ENCODE measurements at regions not wholly inside any gene's neighbourhood (a gene's known extent, or its start where the extent isn't known, plus 50 kb on each side); places are given as distances from the start of the nearest gene placed in this dataset.

GRCh38 chr13:83825676-83826075 is 56.6 kb downstream of the SLITRK1 start:
- Histone ChIP-seq H3K9me3 (no peaks in the 10 kb centered on the region), H3K36me3 (no peaks in the 10 kb centered on the region), H3K4me1 (no peaks in the 10 kb centered on the region), H3K4me3 (no peak overlapping the region), H3K27me3 (no peaks in the 10 kb centered on the region), H3K27ac (no peak overlapping the region)
- DNase-seq (ENCODE audit: low spot score), result no peak
- no peak for TF ChIP-seq CTCF (IDR thresholded peaks at IDR 0.05)

- H3K27me3 ChIP-seq, result no peaks in the 10 kb centered on the region
- H3K4me3 ChIP-seq, result no peak overlapping the region
- H3K9me3 ChIP-seq, result no peaks in the 10 kb centered on the region
- no peak overlapping the region for H3K27ac ChIP-seq
- no peak for DNase-seq (ENCODE audit: low spot score)
- no peak for TF ChIP-seq CTCF (IDR thresholded peaks at IDR 0.05)
- H3K4me1 ChIP-seq, result no peaks in the 10 kb centered on the region
- no peaks in the 10 kb centered on the region for H3K36me3 ChIP-seq
These were observed 57.7 kb downstream of the SLITRK1 start for GRCh38 chr13:83824560-83824959.

- Histone ChIP-seq H3K36me3 (no peaks in the 10 kb centered on the region), H3K27ac (no peak overlapping the region), H3K4me1 (no peaks in the 10 kb centered on the region), H3K27me3 (no peaks in the 10 kb centered on the region), H3K9me3 (no peaks in the 10 kb centered on the region), H3K4me3 (no peak overlapping the region)
- TF ChIP-seq CTCF (IDR thresholded peaks at IDR 0.05), result no peak
- DNase-seq (ENCODE audit: low spot score), result no peak
These were observed 58.2 kb downstream of the SLITRK1 start for GRCh38 chr13:83824120-83824519.

- no peaks in the 10 kb centered on the region for H3K4me1 ChIP-seq
- no peak for TF ChIP-seq CTCF (IDR thresholded peaks at IDR 0.05)
These were observed 62.7 kb downstream of the SLITRK1 start for GRCh38 chr13:83819611-83820010.

GRCh38 chr13:83819156-83819555 is 63.1 kb downstream of the SLITRK1 start:
- Histone ChIP-seq H3K27me3 (no peaks in the 10 kb centered on the region), H3K4me3 (no peak overlapping the region), H3K27ac (no peak overlapping the region), H3K9me3 (peaks cover 0 to 5% of the 10 kb centered on the region in 2 donors), H3K36me3 (no peaks in the 10 kb centered on the region), H3K4me1 (no peaks in the 10 kb centered on the region)
- TF ChIP-seq CTCF (IDR thresholded peaks at IDR 0.05), result no peak
- no peak for DNase-seq (ENCODE audit: low spot score)

More at GRCh38 chr13:83819611-83820010, 62.7 kb downstream of the SLITRK1 start:
- no peak for DNase-seq (ENCODE audit: low spot score)
- no peak overlapping the region for H3K27ac ChIP-seq
- H3K4me3 ChIP-seq, result no peak overlapping the region
- H3K9me3 ChIP-seq, result peaks cover 0 to 5% of the 10 kb centered on the region in 2 donors
- H3K36me3 ChIP-seq, result no peaks in the 10 kb centered on the region
- no peaks in the 10 kb centered on the region for H3K27me3 ChIP-seq

- DNase-seq (ENCODE audit: low spot score), result no peak
- no peaks in the 10 kb centered on the region for H3K27me3 ChIP-seq
- H3K27ac ChIP-seq, result no peak overlapping the region
- H3K36me3 ChIP-seq, result no peaks in the 10 kb centered on the region
- no peak overlapping the region for H3K4me3 ChIP-seq
- H3K9me3 ChIP-seq, result peaks cover 0 to 5% of the 10 kb centered on the region in 2 donors
- H3K4me1 ChIP-seq, result no peaks in the 10 kb centered on the region
- no peak for TF ChIP-seq CTCF (IDR thresholded peaks at IDR 0.05)
These were observed 66.2 kb downstream of the SLITRK1 start for GRCh38 chr13:83816081-83816480.
